H1 (cell line): ENCODE measurements at regions not wholly inside any gene's neighbourhood (a gene's known extent, or its start where the extent isn't known, plus 50 kb on each side); places are given as distances from the start of the nearest gene placed in this dataset.

Experiments
- CTCF ChIA-PET: fragments of 300-600 bp; sonication (Branson Sonifier 250); formaldehyde crosslinking; loops from one replicate; lab custom pipeline; 2021; ENCODE audit not compliant: partially characterized antibody; lab: Charles Lee
- POLR2A ChIA-PET: fragments of 300-600 bp; sonication (Branson Sonifier 250); formaldehyde crosslinking; loops from one replicate; lab custom pipeline; 2021; ENCODE audit warnings: inconsistent platforms; ENCODE audit not compliant: partially characterized antibody; lab: Charles Lee
- DNase-seq, 2 experiments: peaks; one replicate each; pipeline versions ENCODE4 v3.0.0 to v3.0.0-alpha.2; 2010 to 2022; ENCODE audit warnings: low spot score in 2 of 2, low read depth in 1 of 2, mixed read lengths in 1 of 2
- FAIRE-seq: peaks from 2 replicates; lab custom pipeline; 2011; peaks lifted over from hg19 to GRCh38; lab: Jason Lieb, UNC
- H2AFZ ChIP-seq: 2 replicates; pipeline ENCODE4 v1.8.1; 2012; ENCODE audit warnings: low read length, inconsistent platforms
- H2AK5ac ChIP-seq: 2 replicates; pipeline ENCODE4 v1.6.1; 2013; ENCODE audit warnings: low read depth, low read length
- H2BK120ac ChIP-seq: replicated peaks from 2 replicates; pipeline ENCODE3; 2013; ENCODE audit warnings: low read depth, low read length, inconsistent platforms
- H2BK12ac ChIP-seq: 2 replicates; pipeline ENCODE4 v1.6.1; 2013; ENCODE audit warnings: low read depth, low read length
- H2BK15ac ChIP-seq: 2 replicates; pipeline ENCODE4 v1.6.1; 2013; ENCODE audit warnings: low read length
- H2BK20ac ChIP-seq: 2 replicates; pipeline ENCODE4 v1.6.1; 2013; ENCODE audit warnings: low read length
- H2BK5ac ChIP-seq: 2 replicates; pipeline ENCODE4 v1.6.1; 2013; ENCODE audit warnings: low read depth, low read length
- H3K14ac ChIP-seq: 2 replicates; pipeline ENCODE4 v1.6.1; 2013; ENCODE audit warnings: inconsistent platforms; ENCODE audit not compliant: insufficient read length
- H3K18ac ChIP-seq: 2 replicates; pipeline ENCODE4 v1.6.1; 2013; ENCODE audit warnings: low read length; ENCODE audit errors: extremely low read depth
- H3K23ac ChIP-seq: 2 replicates; pipeline ENCODE4 v1.6.1; 2013; ENCODE audit warnings: inconsistent platforms; ENCODE audit not compliant: insufficient read length
- H3K23me2 ChIP-seq: 2 replicates; pipeline ENCODE4 v1.6.1; 2013; ENCODE audit warnings: low read depth, low read length
- H3K27ac ChIP-seq: 2 replicates; pipeline ENCODE4 v1.6.1; 2011; ENCODE audit warnings: low read depth, low read length, inconsistent platforms
- H3K27me3 ChIP-seq, 4 experiments: replicated peaks in 1 of 4; 1 replicate in 1 of 4; 2 replicates in 3 of 4; pipeline versions ENCODE4 v1.6.1 to v1.8.1; 2011 to 2013; ENCODE audit warnings: low read length in 3 of 4, mild to moderate bottlenecking in 3 of 4, inconsistent platforms in 2 of 4, mixed read lengths in 2 of 4, moderate library complexity in 1 of 4; ENCODE audit not compliant: control insufficient read depth in 3 of 4, insufficient read depth in 3 of 4; ENCODE audit errors: extremely low read depth in 1 of 4
- H3K36me3 ChIP-seq, 4 experiments: 2 replicates each; pipeline versions ENCODE4 v1.6.1 to v1.8.1; 2011 to 2013; ENCODE audit warnings: mild to moderate bottlenecking in 4 of 4, low read length in 3 of 4, moderate library complexity in 2 of 4, control low read depth in 1 of 4, inconsistent platforms in 1 of 4; ENCODE audit not compliant: insufficient read depth in 4 of 4, control insufficient read depth in 2 of 4
- H3K4ac ChIP-seq: replicated peaks from 2 replicates; pipeline ENCODE3; 2013; ENCODE audit warnings: low read length, low read depth, mixed read lengths, inconsistent platforms; ENCODE audit not compliant: insufficient read length
- H3K4me1 ChIP-seq, 4 experiments: replicated peaks in 1 of 4; 1 replicate in 1 of 4; 2 replicates in 3 of 4; pipeline versions ENCODE4 v1.6.1 to v1.8.1; 2011 to 2013; ENCODE audit warnings: low read length in 3 of 4, inconsistent platforms in 2 of 4, mixed read lengths in 1 of 4; ENCODE audit not compliant: insufficient read depth in 4 of 4, control insufficient read depth in 3 of 4
- H3K4me2 ChIP-seq, 2 experiments: 2 replicates each; pipeline versions ENCODE4 v1.6.1 to v1.8.1; 2011 to 2013; ENCODE audit warnings: low read depth in 2 of 2, low read length in 2 of 2, control low read depth in 1 of 2, inconsistent platforms in 1 of 2, mild to moderate bottlenecking in 1 of 2; ENCODE audit not compliant: insufficient read depth in 1 of 2
- H3K4me3 ChIP-seq, 4 experiments: fragments of 200-600, 300-600 bp in 1 of 4; sonication (generic), shearing (Covaris generic), sonication (Bioruptor Twin) in 1 of 4; 2 replicates each; pipeline versions ENCODE4 v1.5.1 to v1.8.1; 2011 to 2016; ENCODE audit warnings: low read length in 4 of 4, low read depth in 3 of 4, control low read depth in 2 of 4, inconsistent platforms in 2 of 4, mild to moderate bottlenecking in 2 of 4, mixed read lengths in 1 of 4, moderate library complexity in 1 of 4; ENCODE audit not compliant: insufficient read depth in 2 of 4; ENCODE audit errors: extremely low read depth in 1 of 4
- H3K56ac ChIP-seq: replicated peaks from 2 replicates; pipeline ENCODE3; 2013; ENCODE audit warnings: low read depth, mild to moderate bottlenecking, mixed read lengths, low read length, inconsistent platforms; ENCODE audit not compliant: insufficient read length
- H3K79me1 ChIP-seq: 2 replicates; pipeline ENCODE4 v1.6.1; 2013; ENCODE audit warnings: low read depth, low read length, control low read depth
- H3K79me2 ChIP-seq, 2 experiments: 2 replicates each; pipeline versions ENCODE4 v1.6.1 to v1.8.1; 2012 to 2013; ENCODE audit warnings: low read length in 2 of 2, mild to moderate bottlenecking in 2 of 2, inconsistent platforms in 1 of 2; ENCODE audit not compliant: insufficient read depth in 2 of 2, control insufficient read depth in 1 of 2
- H3K9ac ChIP-seq, 4 experiments: replicated peaks in 1 of 4; 1 replicate in 1 of 4; 2 replicates in 3 of 4; pipeline versions ENCODE4 v1.6.1 to v1.8.1; 2011 to 2013; ENCODE audit warnings: low read depth in 3 of 4, low read length in 3 of 4, control low read depth in 2 of 4, mild to moderate bottlenecking in 2 of 4, moderate library complexity in 2 of 4, inconsistent platforms in 1 of 4; ENCODE audit errors: extremely low read depth in 1 of 4
- H3K9me3 ChIP-seq, 2 experiments: 2 replicates each; pipeline versions ENCODE4 v1.6.1 to v1.8.1; 2012 to 2013; ENCODE audit warnings: mild to moderate bottlenecking in 2 of 2, moderate library complexity in 2 of 2, control low read depth in 1 of 2, inconsistent platforms in 1 of 2, low read depth in 1 of 2, low read length in 1 of 2, mixed read lengths in 1 of 2; ENCODE audit not compliant: insufficient read depth in 2 of 2
- H4K20me1 ChIP-seq, 2 experiments: replicated peaks in 1 of 2; 2 replicates each; pipeline versions ENCODE3 to v1.8.1; 2011 to 2013; ENCODE audit warnings: inconsistent platforms in 2 of 2, low read length in 2 of 2, mild to moderate bottlenecking in 1 of 2; ENCODE audit not compliant: insufficient read depth in 2 of 2, control insufficient read depth in 1 of 2
- H4K5ac ChIP-seq: 2 replicates; pipeline ENCODE4 v1.6.1; 2013; ENCODE audit warnings: low read length, low read depth, mixed read lengths, inconsistent platforms; ENCODE audit not compliant: insufficient read length
- H4K8ac ChIP-seq: 2 replicates; pipeline ENCODE4 v1.8.0; 2013; ENCODE audit warnings: mild to moderate bottlenecking, moderate library complexity, low read length, inconsistent platforms; ENCODE audit not compliant: insufficient read depth; ENCODE audit errors: extremely low read depth
- H4K91ac ChIP-seq: replicated peaks from 2 replicates; pipeline ENCODE3; 2013; ENCODE audit warnings: low read length, mixed read lengths, inconsistent platforms; ENCODE audit not compliant: insufficient read length
- ASH2L ChIP-seq: fragments of 200-600, 300-600 bp; sonication (generic); IDR thresholded peaks from one replicate; pipeline ENCODE4 v1.7.1; 2017; ENCODE audit warnings: low read length
- ATF3 ChIP-seq: IDR thresholded peaks from 2 replicates; pipeline ENCODE4 v1.6.1; 2011; ENCODE audit warnings: low read depth, mild to moderate bottlenecking, low read length; ENCODE audit not compliant: insufficient read depth
- BACH1 ChIP-seq: IDR thresholded peaks from 2 replicates; pipeline ENCODE4 v1.6.1; 2012; ENCODE audit warnings: low read length, improper control_type of control experiment
- CBX5 ChIP-seq: fragments of 300-800, 300-1000 bp; sonication (generic); IDR thresholded peaks from 2 replicates; pipeline ENCODE4 v1.7.1; 2016; ENCODE audit warnings: antibody characterized with exemption, low read length, low read depth
- CBX8 ChIP-seq: fragments of 300-800, 300-1000 bp; sonication (generic); IDR thresholded peaks from 2 replicates; pipeline ENCODE4 v1.7.1; 2016; ENCODE audit warnings: low read depth, low read length, borderline replicate concordance
- E2F6 ChIP-seq: IDR thresholded peaks from 2 replicates; pipeline ENCODE4 v1.6.1; 2012; ENCODE audit warnings: inconsistent platforms
- JUN ChIP-seq: IDR thresholded peaks from 2 replicates; pipeline ENCODE4 v1.6.1; 2011; ENCODE audit warnings: low read depth, mild to moderate bottlenecking, improper control_type of control experiment, low read length
- SIRT6 ChIP-seq: IDR thresholded peaks from one replicate; pipeline ENCODE4 v1.7.1; 2012; ENCODE audit warnings: low read length, inconsistent platforms
- SIX5 ChIP-seq: IDR thresholded peaks from 2 replicates; pipeline ENCODE4 v1.6.1; 2011; ENCODE audit warnings: mild to moderate bottlenecking, low read depth, low read length
- SP1 ChIP-seq: IDR thresholded peaks from 2 replicates; pipeline ENCODE4 v1.6.1; 2011; ENCODE audit warnings: low read depth, low read length
- TAF1 ChIP-seq: IDR thresholded peaks from 2 replicates; pipeline ENCODE4 v1.6.1; 2011; ENCODE audit warnings: mild to moderate bottlenecking, low read depth, low read length
- TAF7 ChIP-seq: optimal IDR thresholded peaks from 2 replicates; pipeline ENCODE3; 2011; ENCODE audit warnings: low read depth, mild to moderate bottlenecking, inconsistent platforms, low read length, moderate library complexity, borderline replicate concordance
- TBP ChIP-seq: IDR thresholded peaks from 2 replicates; pipeline ENCODE4 v1.6.1; 2011; ENCODE audit warnings: low read depth, low read length, improper control_type of control experiment
- TCF12 ChIP-seq: IDR thresholded peaks from 2 replicates; pipeline ENCODE4 v1.6.1; 2011; ENCODE audit warnings: low read depth, mild to moderate bottlenecking, low read length
- WGBS, 2 experiments: shearing (Covaris generic) in 1 of 2; methylation state at CpG; one replicate each; pipeline versions ENCODE4 v1.1.6 to v1.1.7; 2013 to 2015; ENCODE audit warnings: low lambda C conversion rate in 2 of 2, mixed read lengths in 2 of 2, inconsistent platforms in 1 of 2, low coverage in 1 of 2, missing lambda C conversion rate in 1 of 2; ENCODE audit not compliant: insufficient replicate concordance in 2 of 2, insufficient coverage in 1 of 2, insufficient read length in 1 of 2; ENCODE audit errors: extremely low coverage in 1 of 2, missing lambda C conversion rate in 1 of 2; 5-methylcytosine and 5-hydroxymethylcytosine counted together

- WGBS, 2 experiments, result 89% methylated on average over 2 of the region's 2 CpGs; no CpG with 5 or more reads in 1 of the 2 experiments
- POLR2A ChIA-PET, result no interaction called here
- DNase-seq, result no peak
Observed at GRCh38 chr9:118414676-118415075, 710.5 kb downstream of the TLR4 start.

More at GRCh38 chr9:118414676-118415075, 710.5 kb downstream of the TLR4 start:
- CTCF ChIA-PET, result interaction anchor here (1.0 kb wide), 1 partner anchor 10 kb away, joined by 3 read pairs; no protein-coding TSS in a partner anchor
- Histone ChIP-seq H2BK5ac (no peak overlapping the region), H3K23me2 (no peaks in the 10 kb centered on the region), H3K9ac (no peak overlapping the region), H3K56ac (no peak overlapping the region), H2BK15ac (no peak overlapping the region), H4K91ac (no peak overlapping the region), H4K5ac (no peak overlapping the region), H3K36me3 (no peaks in the 10 kb centered on the region), H3K4me3 (no peak overlapping the region), H2AK5ac (no peak overlapping the region), H2BK12ac (no peak overlapping the region), H2BK120ac (no peak overlapping the region), H3K18ac (no peak overlapping the region), H2AFZ (peak overlapping the region; percentile 36; the same call in 1 of the 2 replicates), H3K79me2 (no peaks in the 10 kb centered on the region), H3K27ac (no peak overlapping the region), H2BK20ac (no peak overlapping the region), H3K27me3 (no peaks in the 10 kb centered on the region), H3K4me1 (no peaks in the 10 kb centered on the region), H3K79me1 (no peaks in the 10 kb centered on the region), H3K9me3 (no peaks in the 10 kb centered on the region), H3K4ac (no peak overlapping the region), H3K14ac (no peak overlapping the region), H3K23ac (no peak overlapping the region), H3K4me2 (no peak overlapping the region; a peak in 1 of 4 replicates), H4K20me1 (no peaks in the 10 kb centered on the region), H4K8ac (no peak overlapping the region)
- no peak for TF ChIP-seq SIX5
- TF ChIP-seq E2F6, result no peak
- TF ChIP-seq ASH2L, result no peak
- TF ChIP-seq CBX8, result no peak
- TF ChIP-seq TBP, result no peak
- TF ChIP-seq ATF3, result no peak
- TF ChIP-seq JUN, result no peak
- TF ChIP-seq TAF7, result no peak
- TF ChIP-seq BACH1, result no peak
- no peak for TF ChIP-seq TCF12
- no peak for TF ChIP-seq TAF1
- no peak for TF ChIP-seq SP1
- no peak for TF ChIP-seq CBX5
- no peak for TF ChIP-seq SIRT6
- no peak for FAIRE-seq
